ENCODE measurements at regions not wholly inside any gene's neighbourhood (a gene's known extent, or its start where the extent isn't known, plus 50 kb on each side); places are given as distances from the start of the nearest gene placed in this dataset.
"Not testable (repeated sequence)": the region's sequence is repeated elsewhere in the genome, so short reads cannot be mapped to it uniquely, and the experiment has no call there.

DNA sequence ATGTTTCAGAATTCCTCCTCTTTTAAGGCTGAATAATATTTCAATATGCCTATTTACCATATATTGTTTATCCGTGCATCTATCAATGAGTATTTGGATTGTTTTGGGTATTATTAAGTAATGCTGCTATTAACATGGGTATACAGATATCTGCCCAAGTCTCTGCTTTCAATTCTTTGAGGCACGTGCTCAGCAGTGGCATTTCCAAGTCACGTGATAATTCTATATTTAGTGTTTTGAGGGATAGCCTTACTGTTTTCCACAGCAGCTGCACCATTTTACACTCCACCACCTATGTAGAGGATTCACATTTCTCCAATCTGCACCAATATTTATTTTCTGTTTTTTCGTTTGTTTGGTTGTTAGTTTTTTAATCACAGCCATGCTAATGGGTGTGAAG is 636.8 kb upstream of the ANKRD30A start:
- no peak for DNase-seq

DNA sequence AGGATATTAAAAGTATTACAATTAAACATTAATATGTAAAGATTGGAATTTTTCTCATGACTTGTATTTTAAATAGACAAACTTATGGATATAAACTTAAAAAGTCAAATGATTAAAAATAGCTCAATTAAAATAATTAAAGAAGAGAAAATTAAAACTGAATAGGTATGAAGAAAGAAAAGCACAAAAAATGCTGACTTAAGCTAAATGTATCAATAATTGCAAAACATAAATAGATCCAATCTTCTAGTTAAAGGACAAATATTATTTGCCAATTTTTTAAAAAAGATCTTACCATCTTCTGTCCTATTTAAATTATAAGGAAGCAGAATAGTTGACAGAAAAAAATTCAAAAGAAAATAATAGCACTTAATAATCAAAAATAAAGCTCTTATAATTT is 646.3 kb upstream of the ANKRD30A start:
- no peak for DNase-seq

DNA sequence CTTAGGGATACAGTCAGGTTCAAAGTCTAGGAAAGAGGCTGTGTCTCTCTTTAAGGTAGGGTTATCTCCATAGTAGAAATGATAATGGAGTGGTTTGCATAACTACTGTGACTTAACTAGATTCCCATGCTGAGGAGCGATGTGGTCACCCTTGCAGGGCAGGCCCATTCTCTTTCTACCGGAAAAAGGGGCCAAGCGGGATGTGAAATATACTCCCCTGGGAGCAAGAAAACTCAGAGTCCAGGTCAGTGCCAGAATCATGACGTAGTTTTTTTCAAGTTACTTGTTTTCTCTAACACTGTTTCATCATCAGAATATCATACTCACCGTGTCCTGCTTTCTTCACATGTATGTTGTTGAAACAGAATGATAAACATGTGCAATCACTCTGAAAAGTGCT is 649.0 kb upstream of the ANKRD30A start:
- DNase-seq, result no peak

DNA sequence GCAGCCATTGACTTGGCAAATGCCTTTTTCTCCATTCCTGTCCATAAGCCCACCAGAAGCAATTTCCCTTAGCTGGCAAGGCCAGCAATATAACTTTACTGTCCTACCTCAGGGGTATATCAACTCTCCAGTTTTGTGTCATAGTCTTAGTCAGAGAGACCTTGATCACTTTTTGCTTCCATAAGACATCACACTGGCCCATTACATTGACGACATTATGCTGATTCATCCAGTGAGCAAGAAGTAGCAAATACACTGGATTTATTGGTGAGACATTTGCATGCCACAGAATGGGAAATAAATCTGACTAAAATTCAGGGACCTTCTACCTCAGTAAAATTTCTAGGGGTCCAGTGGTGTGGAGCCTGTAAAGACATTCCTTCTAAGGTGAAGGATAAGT is 649.7 kb upstream of the ANKRD30A start:
- DNase-seq, result no peak

DNA sequence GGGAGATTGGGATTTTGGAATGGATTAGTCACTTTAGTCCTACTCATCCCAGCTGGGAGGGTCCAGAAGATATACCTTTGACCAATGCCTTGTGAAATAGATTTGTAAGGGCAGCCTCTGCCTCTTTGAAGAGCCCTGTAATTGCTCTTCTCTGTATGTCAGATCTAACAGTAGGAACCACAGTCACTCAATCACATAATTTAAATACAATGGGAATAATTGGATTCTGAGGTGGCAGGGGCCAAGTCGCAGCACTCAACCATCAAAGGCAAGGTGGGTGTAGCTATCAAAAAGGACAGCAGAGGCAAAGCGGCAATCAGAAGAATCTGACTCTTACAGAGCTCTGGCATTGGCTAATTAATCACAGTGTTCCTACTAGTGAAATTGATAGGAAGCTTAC is 650.9 kb upstream of the ANKRD30A start:
- DNase-seq, result no peak

DNA sequence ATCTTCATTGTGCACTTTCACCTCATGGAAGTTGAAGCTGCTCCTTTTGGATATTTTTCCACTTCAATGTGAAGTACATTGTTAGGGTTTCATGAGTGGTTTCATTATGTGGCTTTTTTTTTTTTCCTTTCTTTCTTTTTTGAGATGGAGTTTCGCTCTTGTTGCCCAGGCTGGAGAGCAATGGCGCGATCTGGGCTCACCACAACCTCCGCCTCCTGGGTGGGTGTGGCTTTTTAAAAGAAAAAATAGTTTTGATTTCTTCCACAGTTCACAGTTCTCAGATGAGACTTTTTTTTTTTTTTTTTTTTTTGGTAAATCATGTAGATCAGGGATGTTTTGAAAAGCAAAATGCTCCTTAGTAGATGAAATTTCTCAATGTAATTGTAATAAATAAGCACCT is 652.3 kb upstream of the ANKRD30A start:
- DNase-seq, result no peak

DNA sequence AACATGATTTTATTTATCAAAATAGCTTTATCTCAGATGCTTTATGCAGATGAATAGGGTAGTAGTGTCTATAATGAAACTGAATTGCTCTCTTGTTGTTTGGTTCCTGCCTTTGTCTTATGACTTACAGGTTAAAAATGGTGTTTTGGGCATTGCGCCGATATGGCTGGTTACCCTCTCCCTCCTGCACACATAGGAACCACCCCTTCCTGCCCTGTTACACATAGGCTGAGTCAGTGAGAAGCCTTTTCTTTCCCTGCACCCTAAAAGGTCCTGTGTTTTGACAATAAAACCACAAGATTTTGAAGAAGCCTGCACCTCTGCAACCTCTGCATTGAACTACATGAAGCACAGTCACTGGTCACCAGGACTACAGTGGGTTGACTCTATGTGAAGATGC is 655.8 kb upstream of the ANKRD30A start:
- DNase-seq, result no peak

DNA sequence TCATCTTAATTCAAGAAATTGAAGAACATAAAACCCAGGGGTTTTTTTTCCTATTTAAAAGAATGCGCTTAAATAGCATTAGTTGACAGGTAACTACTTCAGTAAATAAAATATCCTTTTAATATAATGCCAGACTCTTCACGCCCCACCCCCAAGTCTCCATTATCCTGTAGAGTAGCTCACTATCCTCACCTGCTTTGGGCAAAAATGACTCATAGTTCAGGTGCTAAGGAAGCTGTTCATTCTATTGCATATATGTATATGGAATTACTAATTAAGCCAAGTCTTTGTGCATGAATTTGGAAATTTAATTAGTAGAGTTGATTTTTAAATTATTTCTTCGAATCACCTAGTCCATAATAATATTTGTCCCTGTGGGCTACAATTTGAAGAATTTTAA is 656.8 kb upstream of the ANKRD30A start:
- DNase-seq, result no peak

DNA sequence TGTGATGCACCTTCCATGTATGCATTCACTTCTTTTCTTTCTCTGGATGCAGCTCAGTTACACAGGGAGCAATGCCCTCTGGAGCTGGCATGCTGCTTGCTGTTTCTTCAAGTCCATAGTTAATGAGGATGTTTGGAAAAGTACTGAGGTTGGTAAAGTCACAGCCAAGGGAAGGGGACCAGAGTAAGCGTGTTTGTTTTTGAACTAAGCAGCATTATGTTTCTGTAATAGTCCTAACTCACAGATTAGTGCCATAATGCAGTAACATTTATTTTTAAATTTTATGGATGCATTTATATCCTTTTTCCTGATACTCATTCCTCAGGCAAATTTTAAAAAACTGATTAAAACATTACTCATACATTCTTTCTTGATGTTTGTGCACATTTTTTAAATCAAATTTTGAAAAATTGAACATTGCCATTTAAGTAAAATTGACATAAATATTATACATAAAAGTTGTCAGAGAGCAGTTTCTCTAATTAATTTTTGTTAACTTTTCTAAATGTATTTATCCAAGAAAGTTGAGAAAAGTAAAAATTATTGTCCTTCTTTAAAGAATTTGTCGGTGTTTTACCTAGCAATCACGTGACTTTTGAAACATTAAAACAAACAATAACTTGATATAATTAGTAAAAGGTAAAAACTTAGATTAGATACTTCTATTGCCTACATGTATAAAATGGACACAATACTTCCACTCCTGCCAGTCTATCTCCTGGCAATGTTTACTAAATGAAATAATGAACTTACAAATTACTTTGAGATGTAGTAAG is 659.6 kb upstream of the ANKRD30A start:
- no peak for DNase-seq

DNA sequence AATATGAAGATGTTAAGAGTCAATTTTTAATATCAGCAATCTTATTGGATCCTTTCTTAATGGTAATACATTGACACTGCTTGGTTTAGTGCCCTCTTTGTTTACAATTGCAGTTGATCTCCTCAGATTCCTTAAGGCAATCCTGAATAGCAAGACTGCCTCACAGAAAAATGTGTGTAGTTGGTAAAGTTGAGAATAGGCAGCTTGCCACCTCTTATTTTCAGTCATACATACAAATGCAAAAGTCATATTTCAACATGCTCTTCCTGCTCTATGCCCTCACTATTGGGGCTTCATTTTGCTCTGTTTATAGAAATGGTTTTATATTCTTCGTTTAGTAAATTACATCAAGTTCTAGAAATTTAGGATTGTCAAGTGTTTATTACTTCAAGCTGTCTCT is 661.1 kb upstream of the ANKRD30A start:
- no peak for DNase-seq

DNA sequence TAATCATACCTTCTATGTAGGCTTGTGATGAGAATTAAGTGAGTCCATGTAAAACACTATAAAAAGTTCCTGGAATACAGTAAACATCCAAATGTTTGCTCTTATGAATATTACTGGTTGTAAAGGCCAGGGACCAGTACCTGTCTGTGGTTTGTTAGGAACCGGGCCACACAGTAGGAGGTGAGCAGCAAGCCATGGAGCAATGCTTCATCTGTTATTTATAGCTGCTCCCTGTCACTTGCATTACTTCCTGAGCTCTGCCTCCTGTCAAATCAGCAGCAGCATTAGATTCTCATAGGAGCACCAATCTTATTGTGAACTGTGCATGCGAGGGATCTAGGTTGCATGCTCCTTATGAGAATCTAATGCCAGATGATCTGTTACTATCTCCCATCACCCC is 662.0 kb upstream of the ANKRD30A start:
- no peak for DNase-seq

DNA sequence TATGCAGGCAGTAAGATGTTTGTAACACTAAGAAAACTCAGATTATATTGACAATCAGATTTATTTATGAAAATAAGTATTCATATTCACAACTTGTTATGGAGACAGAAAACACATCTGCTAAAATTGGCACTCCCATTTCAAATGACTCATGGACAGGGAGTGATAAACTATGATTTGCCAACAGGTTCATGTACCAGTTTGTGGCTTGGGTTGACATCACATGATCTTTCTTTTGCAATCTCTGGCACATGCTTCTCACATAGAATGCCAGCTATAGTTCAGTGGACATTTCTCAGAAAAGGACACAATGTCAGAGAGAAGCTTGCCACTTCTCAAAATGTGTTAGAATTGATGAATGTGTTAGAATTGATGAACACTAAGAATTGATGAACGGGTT is 663.2 kb upstream of the ANKRD30A start:
- DNase-seq, result no peak

DNA sequence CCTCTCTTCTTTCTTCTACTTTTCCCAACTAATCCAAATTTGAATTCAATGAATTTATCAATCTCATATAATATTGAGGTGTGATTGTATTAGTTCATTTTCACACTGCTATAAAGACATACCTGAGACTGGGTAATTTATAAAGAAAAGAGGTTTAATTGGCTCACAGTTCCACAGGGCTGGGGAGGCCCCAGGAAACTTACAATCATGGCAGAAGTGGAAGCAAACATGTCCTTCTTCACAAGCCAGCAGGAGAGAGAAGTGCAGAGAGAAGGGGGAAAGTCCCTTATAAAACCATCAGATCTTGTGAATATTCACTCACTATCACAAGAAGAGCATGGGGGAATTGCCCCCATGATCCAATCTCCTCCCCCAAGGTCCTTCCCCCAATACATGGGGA is 667.0 kb upstream of the ANKRD30A start:
- not testable (repeated sequence) for DNase-seq

DNA sequence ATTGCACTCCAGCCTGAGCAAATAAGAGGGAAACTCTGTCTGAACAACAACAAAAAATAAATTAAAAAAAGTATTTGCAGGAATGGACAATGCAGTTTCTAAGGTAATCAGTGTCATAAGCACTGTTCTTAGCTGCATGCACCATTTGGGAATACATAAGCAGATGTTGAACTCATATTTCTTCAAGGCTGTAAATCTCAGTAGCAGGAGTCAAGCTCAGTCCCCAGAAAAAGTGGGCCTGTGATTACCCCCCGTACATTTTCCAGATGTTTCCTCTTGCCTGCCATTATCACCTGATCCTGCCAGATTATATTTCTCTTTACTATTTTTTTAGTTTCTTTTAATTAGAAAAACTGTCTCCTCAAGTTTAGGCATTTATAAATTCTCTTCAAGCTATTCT is 667.6 kb upstream of the ANKRD30A start:
- no peak for DNase-seq

DNA sequence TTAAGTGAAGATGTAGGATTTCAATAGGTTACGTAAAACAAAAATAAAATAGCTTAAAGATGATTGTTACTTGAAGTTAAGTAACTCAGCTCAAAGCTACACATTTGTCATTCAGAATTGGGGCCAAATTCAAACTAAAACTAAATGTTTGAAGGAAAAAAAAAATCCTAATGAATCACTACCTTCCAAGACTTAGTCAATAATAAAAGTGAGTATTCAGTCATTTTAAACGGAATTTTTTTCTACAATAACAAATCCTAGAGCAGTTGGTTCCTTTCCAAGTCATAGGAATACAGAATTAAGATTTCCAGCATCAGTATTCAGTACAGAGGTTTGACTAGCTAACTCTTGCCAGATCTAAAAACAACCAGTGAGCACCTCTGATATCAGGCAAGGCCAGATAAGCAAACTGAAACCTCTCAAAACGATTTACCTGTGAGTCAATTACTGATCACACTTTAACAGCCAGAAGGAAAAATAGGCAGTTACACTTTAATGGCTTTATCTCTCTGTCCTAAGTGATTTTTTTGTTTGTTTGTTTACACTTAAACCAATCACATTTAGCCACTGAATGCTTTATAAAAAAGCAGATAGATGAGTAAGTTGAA is 669.8 kb upstream of the ANKRD30A start:
- DNase-seq, result no peak

DNA sequence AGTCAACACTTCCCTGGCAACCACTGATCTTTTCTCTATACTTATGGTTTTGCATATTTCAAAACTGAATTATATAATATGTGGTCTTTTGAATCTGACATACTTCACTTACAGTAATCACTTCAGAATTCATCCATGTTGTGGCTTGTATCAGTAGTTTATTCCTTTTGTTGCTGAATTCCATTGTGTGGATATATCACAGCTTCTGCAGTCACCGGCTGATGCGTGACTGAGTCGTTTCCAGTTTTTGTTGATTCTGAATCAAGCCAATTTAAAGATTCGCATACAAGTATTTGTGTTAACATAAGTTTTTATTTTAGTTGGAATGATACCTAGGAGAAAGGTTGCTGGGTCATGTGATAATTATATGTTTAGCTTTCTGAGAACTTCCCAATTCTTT is 672.5 kb upstream of the ANKRD30A start:
- no peak for DNase-seq

DNA sequence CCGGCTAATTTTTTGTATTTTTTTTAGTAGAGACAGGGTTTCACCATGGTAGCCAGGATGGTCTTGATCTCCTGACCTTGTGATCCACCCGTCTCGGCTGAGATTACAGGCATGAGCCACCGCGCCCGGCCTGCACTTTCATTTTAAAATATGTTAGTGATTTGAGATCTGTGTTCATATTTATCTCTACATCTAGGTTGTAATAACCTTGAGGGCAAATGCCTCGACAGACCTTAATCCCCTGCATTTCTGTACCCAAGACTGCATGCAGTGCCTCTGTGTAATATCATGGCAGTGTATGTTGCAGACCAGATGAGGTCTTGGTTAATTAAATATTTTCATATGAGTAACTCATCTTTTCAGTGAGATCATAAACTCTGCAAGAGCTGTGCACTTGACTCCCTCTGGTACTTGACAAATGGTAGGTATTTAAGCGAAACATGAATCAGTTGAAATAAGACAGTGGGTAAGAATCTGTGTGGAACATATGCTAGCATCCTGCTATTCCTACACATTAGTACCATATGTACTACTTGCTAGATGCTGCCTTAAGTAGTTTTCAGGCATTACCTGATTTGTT is 673.9 kb upstream of the ANKRD30A start:
- no peak for DNase-seq

DNA sequence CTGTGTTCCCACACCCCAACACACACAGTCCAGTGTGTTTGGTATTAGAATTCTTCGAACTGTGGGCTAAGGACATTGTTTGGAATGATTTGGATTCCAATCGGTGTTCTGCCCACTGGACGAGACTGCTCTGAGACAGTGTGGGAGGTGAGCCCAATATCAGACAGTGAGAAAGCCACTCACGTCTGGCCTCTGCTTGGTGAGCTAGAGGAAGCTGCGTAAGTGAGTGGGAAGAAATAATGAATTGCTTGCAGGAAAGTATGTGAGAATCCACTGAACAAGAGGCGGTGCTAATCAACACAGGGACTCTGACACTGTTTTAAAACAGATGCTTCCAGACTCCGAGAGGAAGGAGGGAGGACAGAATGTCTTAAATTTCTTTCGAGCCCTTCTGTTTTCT is 675.0 kb upstream of the ANKRD30A start:
- no peak for DNase-seq

DNA sequence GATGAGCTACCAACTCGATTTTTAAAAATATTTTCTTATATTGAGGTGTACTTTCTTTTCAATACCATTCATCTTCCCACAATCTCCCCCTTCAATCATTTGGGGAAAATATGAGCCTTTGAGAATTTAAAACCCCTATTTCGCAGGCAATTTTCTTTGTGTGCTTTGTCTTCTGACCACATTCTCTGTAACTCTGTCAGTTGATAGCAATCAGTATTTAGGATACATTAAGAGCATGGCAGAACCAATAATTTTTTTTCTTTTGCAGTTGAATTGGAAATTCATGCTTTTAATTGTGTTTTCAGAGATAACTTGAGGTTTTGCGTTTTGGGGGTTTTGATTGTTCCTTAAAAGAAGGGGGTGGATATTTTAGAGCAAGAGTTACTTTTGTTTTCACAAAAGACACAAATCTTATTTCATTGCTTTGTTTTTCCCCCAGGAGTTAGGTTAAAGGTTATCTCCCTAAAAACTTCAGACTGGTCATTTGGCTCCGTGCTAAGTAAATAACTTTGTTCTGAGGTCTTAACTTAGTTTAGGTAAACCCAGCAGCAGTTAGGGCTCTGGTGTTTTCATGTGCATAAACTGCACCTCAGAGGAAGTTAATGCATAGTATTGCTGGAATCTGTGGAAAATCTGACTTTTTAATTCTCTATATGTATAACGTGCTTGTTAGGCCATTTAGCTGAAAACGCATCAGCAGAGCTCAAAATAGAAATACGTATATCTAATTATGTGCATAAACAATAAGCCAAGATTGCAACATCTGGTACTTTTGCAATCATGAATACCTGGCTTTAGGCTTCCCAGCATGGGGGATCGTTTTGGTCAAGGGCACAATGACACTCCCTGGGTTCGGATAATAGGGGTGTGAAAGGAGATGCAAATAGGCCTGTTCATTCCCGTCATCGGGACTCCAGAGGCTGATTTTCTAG is 676.4 kb upstream of the ANKRD30A start:
- no peak for DNase-seq

DNA sequence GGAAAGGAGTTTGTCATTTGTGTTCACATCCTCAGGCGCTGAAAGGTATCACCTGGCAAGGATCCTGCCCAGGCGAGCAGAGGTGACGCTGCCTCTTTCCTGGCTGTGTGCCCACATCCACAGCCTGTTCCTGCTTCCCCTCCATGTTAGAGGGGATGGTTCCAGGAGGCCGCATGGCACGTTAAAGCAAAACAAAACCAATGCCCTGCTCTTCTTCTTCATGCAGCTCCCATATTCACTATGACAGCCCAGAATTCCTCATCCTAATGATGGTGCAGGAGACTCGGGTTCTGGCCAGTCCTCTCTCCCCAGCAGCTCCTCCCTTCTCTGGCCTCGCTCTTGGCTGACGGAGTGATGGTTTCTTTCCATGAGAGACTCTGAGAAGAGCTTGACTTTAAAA is 678.5 kb upstream of the ANKRD30A start:
- DNase-seq, result no peak

DNA sequence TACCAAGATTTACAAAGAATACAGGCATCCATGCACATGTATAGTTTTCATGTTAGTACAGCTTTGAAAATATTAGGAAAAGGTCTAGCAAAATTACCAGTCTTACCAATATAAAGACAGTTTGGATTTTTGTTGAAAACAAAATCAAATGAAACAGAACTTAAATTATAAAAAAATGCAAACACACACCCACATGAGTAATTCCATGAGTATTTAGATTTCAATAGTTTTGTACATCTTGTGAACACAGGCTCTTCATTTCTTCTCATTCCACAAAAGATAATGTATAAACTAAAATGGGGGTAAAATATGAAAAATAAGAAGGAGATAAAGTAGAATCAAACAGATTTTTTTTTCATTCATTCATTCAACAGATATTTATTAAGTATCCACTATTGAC is 682.2 kb upstream of the ANKRD30A start:
- no peak for DNase-seq

DNA sequence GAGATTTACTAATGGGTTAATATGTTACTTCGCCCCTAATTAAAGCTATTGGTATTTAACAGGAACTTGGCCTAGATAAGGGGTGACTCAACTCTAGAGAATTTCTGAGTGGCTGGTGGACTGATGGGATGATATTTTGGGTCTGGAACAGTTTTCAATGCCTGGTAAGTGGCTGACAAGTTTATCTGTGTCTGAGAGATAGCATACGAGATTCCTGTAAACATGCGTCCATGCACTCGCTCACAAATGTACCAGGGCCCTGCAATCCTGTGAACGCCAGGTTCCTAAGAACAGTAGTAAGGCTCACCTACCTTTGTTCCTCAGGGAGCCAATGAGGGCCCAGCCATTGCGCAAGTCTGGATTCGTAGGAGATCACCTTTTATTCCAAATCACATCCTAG is 683.8 kb upstream of the ANKRD30A start:
- DNase-seq, result no peak

DNA sequence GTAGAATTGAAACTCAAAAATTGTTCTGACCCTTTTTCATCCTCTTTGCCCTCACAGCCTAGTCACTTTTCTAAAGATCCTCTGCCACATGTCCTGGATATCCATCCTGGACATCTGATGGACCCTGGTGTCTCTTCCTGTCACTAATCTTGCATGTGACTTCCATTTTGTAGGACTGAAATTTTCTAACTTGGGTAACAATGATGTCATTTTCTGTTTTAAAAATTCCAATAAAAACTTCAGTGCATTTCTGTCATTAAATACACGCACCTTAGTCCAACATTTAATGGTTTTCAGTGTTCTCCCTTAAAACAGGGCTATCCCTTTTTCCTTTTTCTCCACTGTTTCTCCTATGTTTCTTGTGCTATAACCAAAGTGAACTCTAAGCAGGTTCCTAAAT is 684.9 kb upstream of the ANKRD30A start:
- DNase-seq, result no peak

All from inflammatory macrophage (primary cell).